ENCODE measurements at regions not wholly inside any gene's neighbourhood (a gene's known extent, or its start where the extent isn't known, plus 50 kb on each side); places are given as distances from the start of the nearest gene placed in this dataset.

DNA sequence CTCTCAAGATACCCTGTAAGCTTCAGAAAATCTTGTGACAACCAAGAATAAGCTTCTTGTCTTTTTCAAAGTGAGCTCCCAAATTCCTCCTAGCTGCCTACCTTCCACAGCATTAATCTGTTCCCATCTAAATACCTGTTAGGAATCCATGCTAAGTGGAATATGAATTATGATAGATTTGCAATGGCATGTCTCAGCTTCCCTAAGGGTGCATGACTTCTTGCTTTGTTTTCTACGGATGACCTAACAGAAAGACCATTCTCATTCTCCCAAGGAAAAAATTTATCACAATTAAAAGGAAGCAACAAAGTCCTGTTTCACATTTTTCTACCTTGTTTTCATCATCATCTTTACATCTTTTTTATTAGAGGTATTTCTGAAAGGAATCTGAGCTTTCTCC is 532.7 kb downstream of the GRXCR1 start:
- TF ChIP-seq, protein P1, sequence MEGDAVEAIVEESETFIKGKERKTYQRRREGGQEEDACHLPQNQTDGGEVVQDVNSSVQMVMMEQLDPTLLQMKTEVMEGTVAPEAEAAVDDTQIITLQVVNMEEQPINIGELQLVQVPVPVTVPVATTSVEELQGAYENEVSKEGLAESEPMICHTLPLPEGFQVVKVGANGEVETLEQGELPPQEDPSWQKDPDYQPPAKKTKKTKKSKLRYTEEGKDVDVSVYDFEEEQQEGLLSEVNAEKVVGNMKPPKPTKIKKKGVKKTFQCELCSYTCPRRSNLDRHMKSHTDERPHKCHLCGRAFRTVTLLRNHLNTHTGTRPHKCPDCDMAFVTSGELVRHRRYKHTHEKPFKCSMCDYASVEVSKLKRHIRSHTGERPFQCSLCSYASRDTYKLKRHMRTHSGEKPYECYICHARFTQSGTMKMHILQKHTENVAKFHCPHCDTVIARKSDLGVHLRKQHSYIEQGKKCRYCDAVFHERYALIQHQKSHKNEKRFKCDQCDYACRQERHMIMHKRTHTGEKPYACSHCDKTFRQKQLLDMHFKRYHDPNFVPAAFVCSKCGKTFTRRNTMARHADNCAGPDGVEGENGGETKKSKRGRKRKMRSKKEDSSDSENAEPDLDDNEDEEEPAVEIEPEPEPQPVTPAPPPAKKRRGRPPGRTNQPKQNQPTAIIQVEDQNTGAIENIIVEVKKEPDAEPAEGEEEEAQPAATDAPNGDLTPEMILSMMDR (IDR thresholded peaks at IDR 0.05 in 8 of 11, conservative IDR thresholded peaks at IDR 0.05 in 3 of 11), result no peak
- TF ChIP-seq POLR2A (IDR thresholded peaks at IDR 0.05), result no peak
